Activated T-cell treated with anti-CD3 and anti-CD28 coated beads, Interleukin-2, amount 50 U/mL, for 24 hours (primary cell): ENCODE measurements at regions not wholly inside any gene's neighbourhood (a gene's known extent, or its start where the extent isn't known, plus 50 kb on each side); places are given as distances from the start of the nearest gene placed in this dataset.
"Not testable (repeated sequence)": the region's sequence is repeated elsewhere in the genome, so short reads cannot be mapped to it uniquely, and the experiment has no call there.

ENCODE experiments used
- DNase-seq: peaks from one replicate; pipeline ENCODE4 v3.0.0-alpha.2; 2020
- H3K27ac Mint-ChIP-seq: 2 replicates; pipeline ENCODE4 v1.8.0; 2020; ENCODE audit warnings: mild to moderate bottlenecking, mixed read lengths
- H3K27me3 Mint-ChIP-seq: 2 replicates; pipeline ENCODE4 v1.8.0; 2020; ENCODE audit warnings: mixed read lengths
- H3K36me3 Mint-ChIP-seq: 2 replicates; pipeline ENCODE4 v1.8.0; 2020; ENCODE audit warnings: low read depth, mixed read lengths
- H3K4me1 Mint-ChIP-seq: 2 replicates; pipeline ENCODE4 v1.8.0; 2020; ENCODE audit warnings: low read depth, mixed read lengths
- H3K4me3 Mint-ChIP-seq: 2 replicates; pipeline ENCODE4 v1.8.0; 2020; ENCODE audit warnings: mild to moderate bottlenecking, moderate library complexity, mixed read lengths
- H3K9me3 Mint-ChIP-seq: 2 replicates; pipeline ENCODE4 v1.8.0; 2020; ENCODE audit warnings: mixed read lengths

DNA sequence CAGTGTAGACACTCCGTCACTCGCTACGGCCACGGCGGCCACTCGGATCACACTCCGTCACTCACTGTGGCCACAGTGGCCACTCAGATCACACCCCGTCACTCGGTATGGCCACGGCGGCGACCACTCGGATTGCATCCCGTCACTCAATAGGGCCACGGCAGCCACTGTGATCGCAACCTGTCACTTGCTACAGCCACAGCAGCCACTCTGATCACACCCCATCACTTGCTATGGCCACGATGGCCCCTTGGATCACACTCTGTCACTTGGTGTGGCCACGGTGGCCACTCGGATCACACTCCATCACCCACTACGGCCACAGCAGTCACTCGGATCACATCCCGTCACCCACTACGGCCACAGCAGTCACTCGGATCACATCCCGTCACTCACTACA is 175.3 kb downstream of the LAT start:
- not testable (repeated sequence) for DNase-seq, H3K27ac Mint-ChIP-seq, H3K27me3 Mint-ChIP-seq, H3K4me3 Mint-ChIP-seq, H3K9me3 Mint-ChIP-seq
- Mint-ChIP-seq H3K36me3 (peaks cover 45% of the 10 kb centered on the region), H3K4me1 (peaks cover 29% of the 10 kb centered on the region)

- DNase-seq, H3K27ac Mint-ChIP-seq, H3K4me3 Mint-ChIP-seq, H3K9me3 Mint-ChIP-seq, H3K27me3 Mint-ChIP-seq: not testable (repeated sequence)
- peaks cover 35% of the 10 kb centered on the region for H3K4me1 Mint-ChIP-seq
- peaks cover 50% of the 10 kb centered on the region for H3K36me3 Mint-ChIP-seq
These were observed 174.8 kb downstream of the LAT start for GRCh38 chr16:29159603-29160002.

DNA sequence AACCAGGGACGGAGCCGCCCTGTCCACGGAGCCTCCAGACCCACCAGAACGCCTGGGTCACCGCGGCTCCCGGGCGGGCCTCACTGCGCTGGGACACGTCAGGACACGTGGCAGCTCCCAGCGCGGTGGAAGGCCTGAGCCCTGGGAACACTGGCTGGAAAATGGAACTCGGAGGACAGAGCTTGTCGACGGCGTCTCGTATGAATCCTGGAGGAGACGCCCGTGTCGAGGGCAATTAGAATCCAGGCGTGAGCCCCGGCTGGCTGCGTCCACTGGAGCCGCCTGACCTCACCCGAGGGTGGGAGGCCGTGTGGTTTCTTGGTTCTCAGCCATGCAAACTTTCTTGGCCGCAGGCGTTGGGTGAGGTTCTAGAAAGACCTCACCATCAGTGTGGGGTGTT is 173.9 kb downstream of the LAT start:
- peaks cover 58% of the 10 kb centered on the region for H3K36me3 Mint-ChIP-seq
- no peaks in the 10 kb centered on the region for H3K9me3 Mint-ChIP-seq
- peaks cover 42% of the 10 kb centered on the region for H3K4me1 Mint-ChIP-seq
- no peak overlapping the region for H3K4me3 Mint-ChIP-seq
- H3K27ac Mint-ChIP-seq = no peak overlapping the region
- H3K27me3 Mint-ChIP-seq = no peaks in the 10 kb centered on the region
- no peak for DNase-seq

- not testable (repeated sequence) for DNase-seq, H3K4me3 Mint-ChIP-seq, H3K27me3 Mint-ChIP-seq, H3K9me3 Mint-ChIP-seq
- Mint-ChIP-seq H3K4me1 (peaks cover 43% of the 10 kb centered on the region), H3K27ac (peak overlapping the region; percentile 66), H3K36me3 (peaks cover 59% of the 10 kb centered on the region)
These were observed 173.4 kb downstream of the LAT start for GRCh38 chr16:29158031-29158784.

GRCh38 chr16:29157051-29157923 is 172.4 kb downstream of the LAT start:
- H3K4me3 Mint-ChIP-seq, DNase-seq: not testable (repeated sequence)
- peaks cover 51% of the 10 kb centered on the region for H3K4me1 Mint-ChIP-seq

DNA sequence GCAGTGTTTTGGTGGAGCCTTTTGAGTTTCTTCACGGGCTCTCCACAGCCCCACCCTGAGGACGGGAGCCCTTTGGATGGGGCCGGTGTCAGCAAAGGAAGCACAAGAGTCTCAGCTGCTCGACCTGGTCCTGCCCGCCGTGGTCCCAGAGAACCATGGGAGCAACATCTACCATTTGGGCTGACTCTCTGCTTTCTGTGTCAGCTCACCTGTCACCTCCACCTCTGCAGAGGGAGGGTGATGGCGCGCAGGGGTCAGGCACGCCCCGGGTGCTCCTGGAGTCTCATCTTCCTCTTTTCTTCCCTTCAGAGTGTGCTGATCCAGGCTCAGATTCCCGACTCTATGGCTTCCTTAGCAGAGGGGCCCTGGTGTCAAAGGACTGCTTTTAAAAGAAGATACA is 171.7 kb downstream of the LAT start:
- Mint-ChIP-seq H3K4me1 (peaks cover 58% of the 10 kb centered on the region), H3K9me3 (no peaks in the 10 kb centered on the region), H3K4me3 (no peak overlapping the region), H3K27me3 (no peaks in the 10 kb centered on the region), H3K27ac (peak overlapping the region; percentile 78), H3K36me3 (peaks cover 65% of the 10 kb centered on the region)
- no peak for DNase-seq

More at GRCh38 chr16:29157051-29157923, 172.4 kb downstream of the LAT start:
- H3K36me3 Mint-ChIP-seq = peaks cover 61% of the 10 kb centered on the region
- H3K27me3 Mint-ChIP-seq, H3K9me3 Mint-ChIP-seq: not testable (repeated sequence)
- peak overlapping the region; percentile 78 for H3K27ac Mint-ChIP-seq

- H3K9me3 Mint-ChIP-seq, H3K27me3 Mint-ChIP-seq, H3K27ac Mint-ChIP-seq, DNase-seq, H3K4me3 Mint-ChIP-seq: not testable (repeated sequence)
- Mint-ChIP-seq H3K36me3 (peaks cover 67% of the 10 kb centered on the region), H3K4me1 (peaks cover 63% of the 10 kb centered on the region)
These were observed 171.0 kb downstream of the LAT start for GRCh38 chr16:29155866-29156200.

GRCh38 chr16:29155131-29155865 is 170.4 kb downstream of the LAT start:
- peaks cover 66% of the 10 kb centered on the region for H3K4me1 Mint-ChIP-seq
- not testable (repeated sequence) for H3K9me3 Mint-ChIP-seq, H3K4me3 Mint-ChIP-seq, H3K27me3 Mint-ChIP-seq
- peak overlapping the region; percentile 66 for H3K27ac Mint-ChIP-seq
- DNase-seq = peak; percentile 43
- peaks cover 67% of the 10 kb centered on the region for H3K36me3 Mint-ChIP-seq

GRCh38 chr16:29154676-29155121 is 169.8 kb downstream of the LAT start:
- H3K9me3 Mint-ChIP-seq = no peaks in the 10 kb centered on the region
- H3K4me3 Mint-ChIP-seq = no peak overlapping the region
- H3K4me1 Mint-ChIP-seq = peaks cover 72% of the 10 kb centered on the region
- peaks cover 63% of the 10 kb centered on the region for H3K36me3 Mint-ChIP-seq
- DNase-seq = no peak
- H3K27ac Mint-ChIP-seq = peak overlapping the region; percentile 66
- no peaks in the 10 kb centered on the region for H3K27me3 Mint-ChIP-seq

DNA sequence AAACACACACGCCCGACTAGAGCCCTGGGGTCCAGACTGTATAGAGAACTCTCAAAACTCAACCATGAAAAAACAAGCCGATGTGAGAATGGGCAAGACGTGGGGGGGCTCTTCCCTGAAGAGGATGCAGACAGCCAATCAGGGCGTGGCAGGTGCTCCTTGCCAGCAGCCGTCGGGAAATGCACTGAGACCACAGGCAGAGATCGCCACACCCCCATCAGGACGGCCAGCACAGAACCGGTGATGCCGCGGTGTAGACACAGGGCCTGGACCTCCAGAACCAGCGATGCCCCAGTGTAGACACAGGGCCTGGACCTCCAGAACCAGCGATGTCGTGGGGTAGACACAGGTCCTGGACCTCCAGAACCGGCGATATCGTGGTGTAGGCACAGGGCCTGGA is 169.2 kb downstream of the LAT start:
- Mint-ChIP-seq H3K4me1 (peaks cover 78% of the 10 kb centered on the region), H3K4me3 (no peak overlapping the region), H3K27ac (peak overlapping the region; percentile 7), H3K36me3 (peaks cover 66% of the 10 kb centered on the region), H3K9me3 (no peaks in the 10 kb centered on the region), H3K27me3 (no peaks in the 10 kb centered on the region)
- DNase-seq = no peak

- not testable (repeated sequence) for H3K4me3 Mint-ChIP-seq, H3K27me3 Mint-ChIP-seq, DNase-seq, H3K27ac Mint-ChIP-seq, H3K9me3 Mint-ChIP-seq
- H3K36me3 Mint-ChIP-seq = peaks cover 66% of the 10 kb centered on the region
- H3K4me1 Mint-ChIP-seq = peaks cover 86% of the 10 kb centered on the region
These were observed 168.5 kb downstream of the LAT start for GRCh38 chr16:29153307-29153706.

GRCh38 chr16:29152544-29153031 is 167.7 kb downstream of the LAT start:
- H3K9me3 Mint-ChIP-seq, H3K27me3 Mint-ChIP-seq, DNase-seq, H3K4me3 Mint-ChIP-seq: not testable (repeated sequence)
- peak overlapping the region; percentile 79 for H3K27ac Mint-ChIP-seq
- H3K36me3 Mint-ChIP-seq = peaks cover 62% of the 10 kb centered on the region
- H3K4me1 Mint-ChIP-seq = peaks cover 88% of the 10 kb centered on the region

GRCh38 chr16:29151317-29151716 is 166.5 kb downstream of the LAT start:
- peaks cover 84% of the 10 kb centered on the region for H3K4me1 Mint-ChIP-seq
- no peaks in the 10 kb centered on the region for H3K9me3 Mint-ChIP-seq
- no peak for DNase-seq
- H3K4me3 Mint-ChIP-seq = no peak overlapping the region
- no peaks in the 10 kb centered on the region for H3K27me3 Mint-ChIP-seq
- no peak overlapping the region for H3K27ac Mint-ChIP-seq
- H3K36me3 Mint-ChIP-seq = peaks cover 60% of the 10 kb centered on the region

GRCh38 chr16:29149912-29150311 is 165.1 kb downstream of the LAT start:
- not testable (repeated sequence) for H3K27me3 Mint-ChIP-seq, H3K4me3 Mint-ChIP-seq, H3K9me3 Mint-ChIP-seq, DNase-seq
- H3K36me3 Mint-ChIP-seq = peaks cover 59% of the 10 kb centered on the region
- peak overlapping the region; percentile 88 for H3K27ac Mint-ChIP-seq
- H3K4me1 Mint-ChIP-seq = peaks cover 78% of the 10 kb centered on the region
